Skeletal muscle satellite cell (primary cell): ENCODE measurements at regions not wholly inside any gene's neighbourhood (a gene's known extent, or its start where the extent isn't known, plus 50 kb on each side); places are given as distances from the start of the nearest gene placed in this dataset.

Experiments
- H3K27me3 ChIP-seq: 2 replicates; pipeline ENCODE4 v1.7.0; 2013; ENCODE audit warnings: low read length; ENCODE audit not compliant: control insufficient read depth, insufficient read depth
- H3K36me3 ChIP-seq: 2 replicates; pipeline ENCODE4 v1.7.0; 2013; ENCODE audit warnings: mild to moderate bottlenecking, control low read depth, low read length; ENCODE audit not compliant: insufficient read depth
- H3K4me1 ChIP-seq: 2 replicates; pipeline ENCODE4 v1.7.0; 2013; ENCODE audit warnings: low read length; ENCODE audit not compliant: control insufficient read depth, insufficient read depth
- H3K4me2 ChIP-seq: 2 replicates; pipeline ENCODE4 v1.7.0; 2013; ENCODE audit warnings: mild to moderate bottlenecking, low read length
- H3K4me3 ChIP-seq: 2 replicates; pipeline ENCODE4 v1.7.0; 2013; ENCODE audit warnings: low read length
- H3K9ac ChIP-seq: 2 replicates; pipeline ENCODE4 v1.7.0; 2013; ENCODE audit warnings: mild to moderate bottlenecking, low read depth, low read length, moderate library complexity
- H3K9me3 ChIP-seq: replicated peaks from 2 replicates; pipeline ENCODE4 v1.7.0; 2013; ENCODE audit warnings: mild to moderate bottlenecking, control low read depth, low read length

DNA sequence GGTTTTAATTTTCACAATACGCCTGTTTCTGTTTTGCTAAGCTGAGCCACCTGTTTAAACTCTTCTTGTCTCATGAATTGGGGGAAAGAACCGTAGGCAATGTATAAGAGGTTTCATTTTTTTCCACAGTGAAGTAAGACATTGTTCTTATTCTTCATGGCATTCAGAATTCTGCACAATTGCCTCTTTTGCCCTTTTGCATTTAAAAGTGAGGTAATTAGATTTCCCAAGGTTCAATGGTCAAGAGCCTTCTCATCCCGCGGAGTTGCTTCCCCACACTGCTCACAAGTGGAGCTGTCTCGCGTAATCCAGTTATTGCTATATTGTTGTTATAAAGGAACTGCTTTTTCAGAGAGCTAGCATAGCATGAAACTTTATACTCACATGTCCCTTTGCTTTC, 90.9 kb upstream of the SPRY1 start:
- Histone ChIP-seq H3K4me1 (peaks cover 3% of the 10 kb centered on the region), H3K9me3 (no peaks in the 10 kb centered on the region), H3K36me3 (no peaks in the 10 kb centered on the region)

DNA sequence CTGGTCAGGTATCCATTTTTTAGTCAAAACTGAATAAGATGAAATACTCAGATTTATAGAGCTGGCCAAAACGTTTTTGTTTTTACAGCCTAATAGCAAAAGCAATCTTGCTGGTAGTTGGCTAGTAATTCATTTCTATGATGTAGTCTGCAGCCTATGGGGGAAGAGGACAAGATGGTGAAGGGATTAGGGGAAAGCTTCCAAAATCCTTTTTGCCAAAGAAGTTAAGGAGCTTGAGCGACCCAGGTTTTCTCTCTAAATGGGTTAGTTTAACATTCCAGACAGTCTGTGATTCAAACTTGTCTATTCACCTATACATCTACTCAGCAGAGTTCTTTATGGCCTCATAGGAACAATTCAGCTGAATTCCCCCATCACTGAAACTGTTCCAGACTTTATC, 89.8 kb upstream of the SPRY1 start:
- H3K9ac ChIP-seq: no peak overlapping the region
- no peaks in the 10 kb centered on the region for H3K27me3 ChIP-seq
- H3K4me3 ChIP-seq: no peak overlapping the region
- no peaks in the 10 kb centered on the region for H3K36me3 ChIP-seq
- H3K4me1 ChIP-seq: peaks cover 3% of the 10 kb centered on the region
- H3K4me2 ChIP-seq: no peak overlapping the region
- no peaks in the 10 kb centered on the region for H3K9me3 ChIP-seq

More for the DNA sequence above, 90.9 kb upstream of the SPRY1 start:
- Histone ChIP-seq H3K9ac (no peak overlapping the region), H3K27me3 (no peaks in the 10 kb centered on the region), H3K4me2 (no peak overlapping the region), H3K4me3 (no peak overlapping the region)

DNA sequence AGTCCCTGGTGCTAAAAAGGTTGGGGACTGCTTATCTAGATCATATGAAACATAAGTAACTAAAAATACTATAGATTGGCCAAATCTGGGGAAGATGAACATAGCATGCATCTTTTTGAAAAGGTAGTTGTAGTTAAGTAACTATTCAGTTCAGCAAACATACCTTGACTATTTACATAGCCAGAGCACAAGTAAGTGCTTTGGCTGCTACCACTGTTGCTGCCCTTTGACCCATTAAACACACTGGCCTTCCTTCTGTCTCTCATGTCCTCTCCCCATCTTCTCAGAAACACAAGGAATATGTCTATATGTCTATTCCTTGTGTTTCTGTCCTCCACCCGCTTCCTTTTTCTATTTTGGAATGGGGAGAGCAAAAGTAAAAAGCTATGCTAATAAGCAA, 87.9 kb upstream of the SPRY1 start:
- no peak overlapping the region for H3K4me2 ChIP-seq
- H3K9ac ChIP-seq: no peak overlapping the region
- no peaks in the 10 kb centered on the region for H3K27me3 ChIP-seq
- H3K9me3 ChIP-seq: no peaks in the 10 kb centered on the region
- peaks cover 3% of the 10 kb centered on the region for H3K4me1 ChIP-seq
- H3K36me3 ChIP-seq: no peaks in the 10 kb centered on the region
- no peak overlapping the region for H3K4me3 ChIP-seq

DNA sequence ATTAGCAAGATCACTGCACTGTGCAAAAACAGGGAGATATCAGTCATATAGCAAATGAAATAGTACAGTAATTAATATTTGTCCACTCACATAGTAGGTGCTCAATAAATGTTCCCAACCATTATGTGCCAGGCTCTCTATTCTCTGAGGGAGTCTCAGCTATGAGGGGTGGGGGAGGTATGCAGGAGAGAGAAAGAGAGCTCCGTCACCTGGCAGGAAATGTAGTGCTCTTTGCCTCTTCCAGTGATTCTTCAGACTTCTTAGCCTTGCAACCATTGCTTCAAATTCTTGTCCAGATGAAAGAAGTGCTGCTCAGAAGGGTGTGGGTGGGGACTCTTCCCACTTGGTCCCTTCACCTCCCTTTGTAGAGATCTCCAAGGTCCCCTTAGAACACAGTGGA, 84.5 kb upstream of the SPRY1 start:
- no peaks in the 10 kb centered on the region for H3K9me3 ChIP-seq
- H3K27me3 ChIP-seq: no peaks in the 10 kb centered on the region
- H3K4me3 ChIP-seq: no peak overlapping the region
- no peaks in the 10 kb centered on the region for H3K4me1 ChIP-seq
- no peak overlapping the region for H3K9ac ChIP-seq
- H3K36me3 ChIP-seq: no peaks in the 10 kb centered on the region
- no peak overlapping the region for H3K4me2 ChIP-seq

DNA sequence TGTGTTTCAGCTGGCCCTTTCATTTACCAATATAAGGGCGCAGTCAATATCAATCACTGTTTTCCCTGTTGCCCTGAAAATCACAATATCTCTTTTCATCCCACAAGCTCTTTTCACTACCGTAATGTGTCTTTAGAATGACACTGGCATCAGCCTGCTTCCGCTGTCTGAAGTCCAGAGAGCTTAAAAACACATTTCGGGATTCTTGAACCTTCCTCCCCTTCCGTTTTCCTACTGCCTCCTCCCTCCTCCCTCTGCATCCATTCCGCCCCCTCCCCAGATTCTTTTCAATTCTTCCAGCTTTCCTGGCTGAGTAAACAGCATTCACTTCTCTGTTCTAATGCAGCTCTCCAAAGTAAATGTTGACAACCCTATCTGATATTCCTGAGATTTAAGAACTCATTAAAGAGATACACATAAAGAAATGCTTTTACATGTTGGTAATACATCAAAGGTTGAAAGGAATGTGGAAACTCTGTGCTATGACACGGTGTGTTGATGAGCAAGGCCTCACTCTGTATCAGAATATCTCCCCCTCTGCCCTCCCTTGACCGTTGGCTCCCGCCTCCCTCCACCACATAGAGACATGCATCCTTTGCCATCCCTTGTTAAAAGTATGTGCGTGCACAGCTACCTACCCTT, 83.5 kb upstream of the SPRY1 start:
- Histone ChIP-seq H3K9me3 (no peaks in the 10 kb centered on the region), H3K27me3 (no peaks in the 10 kb centered on the region), H3K4me3 (no peak overlapping the region), H3K4me2 (no peak overlapping the region), H3K4me1 (no peaks in the 10 kb centered on the region), H3K36me3 (no peaks in the 10 kb centered on the region), H3K9ac (no peak overlapping the region)

DNA sequence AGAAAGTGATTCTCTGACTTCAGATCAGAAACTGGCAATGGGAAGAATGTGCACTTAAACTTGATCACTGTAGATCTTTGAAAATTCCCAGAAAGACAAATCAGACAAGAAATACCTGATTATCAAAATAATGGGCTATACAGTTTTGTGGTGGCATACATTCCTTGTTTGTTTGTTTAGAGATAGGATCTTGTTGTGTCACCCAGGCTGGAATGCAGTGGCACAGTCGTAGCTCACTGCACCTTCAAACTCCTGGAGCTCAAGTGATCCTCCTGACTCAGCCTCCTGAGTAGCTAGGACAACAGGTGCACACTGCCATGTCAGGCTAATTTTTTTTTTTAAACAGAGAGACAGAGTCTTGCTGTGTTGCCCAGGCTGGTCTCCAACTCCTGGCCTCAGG, 81.0 kb upstream of the SPRY1 start:
- H3K27me3 ChIP-seq: no peaks in the 10 kb centered on the region
- H3K4me1 ChIP-seq: no peaks in the 10 kb centered on the region
- H3K9me3 ChIP-seq: no peaks in the 10 kb centered on the region
- H3K9ac ChIP-seq: no peak overlapping the region
- no peak overlapping the region for H3K4me3 ChIP-seq
- H3K4me2 ChIP-seq: no peak overlapping the region
- no peaks in the 10 kb centered on the region for H3K36me3 ChIP-seq

DNA sequence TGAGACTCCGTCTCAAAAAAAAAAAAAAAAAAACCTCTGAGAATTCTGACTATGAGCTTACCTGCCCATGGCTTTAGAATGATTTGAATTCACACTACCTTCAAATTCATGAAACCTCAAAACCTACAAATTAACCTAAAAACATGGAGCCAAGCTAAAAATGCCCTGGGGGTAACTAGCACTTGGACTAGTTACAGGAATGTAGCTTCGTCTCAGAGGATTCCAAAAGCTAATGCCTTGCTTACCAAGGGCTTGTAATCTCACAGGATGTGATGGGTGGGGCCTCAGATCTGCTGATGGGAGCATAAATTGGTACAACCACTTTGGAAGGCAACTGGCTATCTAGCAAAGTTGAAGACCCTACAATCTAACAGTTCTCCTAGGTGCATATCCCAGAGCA, 79.4 kb upstream of the SPRY1 start:
- Histone ChIP-seq H3K36me3 (no peaks in the 10 kb centered on the region), H3K4me1 (no peaks in the 10 kb centered on the region), H3K4me3 (no peak overlapping the region), H3K27me3 (no peaks in the 10 kb centered on the region), H3K9me3 (no peaks in the 10 kb centered on the region), H3K9ac (no peak overlapping the region), H3K4me2 (no peak overlapping the region)

DNA sequence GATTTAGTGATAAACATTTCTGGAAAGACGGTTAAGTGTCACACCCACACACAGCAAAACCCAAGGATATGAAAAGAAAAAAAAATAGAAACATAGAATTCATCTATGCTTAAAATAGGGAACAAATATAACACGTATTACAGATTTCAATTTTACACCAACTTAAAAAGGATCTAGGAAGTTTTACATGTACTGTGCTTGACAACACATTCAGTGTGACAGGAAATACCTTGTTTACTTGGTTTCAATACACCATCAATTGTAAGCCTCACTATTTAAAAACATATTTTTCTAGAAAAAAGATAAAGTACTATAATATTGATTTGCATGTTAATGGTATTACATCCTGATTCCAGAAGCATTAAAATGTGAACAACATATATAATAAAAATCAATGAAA, 77.0 kb upstream of the SPRY1 start:
- H3K4me2 ChIP-seq: no peak overlapping the region
- no peak overlapping the region for H3K9ac ChIP-seq
- no peaks in the 10 kb centered on the region for H3K36me3 ChIP-seq
- H3K9me3 ChIP-seq: no peaks in the 10 kb centered on the region
- H3K27me3 ChIP-seq: no peaks in the 10 kb centered on the region
- H3K4me1 ChIP-seq: no peaks in the 10 kb centered on the region
- H3K4me3 ChIP-seq: no peak overlapping the region

DNA sequence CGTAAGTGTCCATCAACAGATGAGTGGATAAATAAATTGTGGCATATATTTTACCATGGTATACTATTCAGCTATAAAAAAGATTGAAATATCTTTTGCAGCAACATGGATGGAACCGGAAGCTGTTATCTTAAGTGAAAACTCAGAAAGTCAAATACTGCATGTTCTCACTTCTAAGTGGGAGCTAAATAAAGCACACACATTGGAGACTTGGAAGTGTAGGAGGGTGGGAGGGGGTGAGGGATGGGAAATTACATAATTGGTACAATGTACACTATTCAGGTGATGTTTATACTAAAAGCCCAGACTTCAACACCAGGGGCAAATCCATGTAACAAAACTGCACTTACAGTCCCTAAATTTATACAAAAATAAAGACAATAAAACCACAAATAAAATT, 72.6 kb upstream of the SPRY1 start:
- Histone ChIP-seq H3K4me2 (no peak overlapping the region), H3K4me3 (no peak overlapping the region), H3K27me3 (no peaks in the 10 kb centered on the region), H3K36me3 (no peaks in the 10 kb centered on the region), H3K4me1 (no peaks in the 10 kb centered on the region), H3K9me3 (no peaks in the 10 kb centered on the region), H3K9ac (no peak overlapping the region)

DNA sequence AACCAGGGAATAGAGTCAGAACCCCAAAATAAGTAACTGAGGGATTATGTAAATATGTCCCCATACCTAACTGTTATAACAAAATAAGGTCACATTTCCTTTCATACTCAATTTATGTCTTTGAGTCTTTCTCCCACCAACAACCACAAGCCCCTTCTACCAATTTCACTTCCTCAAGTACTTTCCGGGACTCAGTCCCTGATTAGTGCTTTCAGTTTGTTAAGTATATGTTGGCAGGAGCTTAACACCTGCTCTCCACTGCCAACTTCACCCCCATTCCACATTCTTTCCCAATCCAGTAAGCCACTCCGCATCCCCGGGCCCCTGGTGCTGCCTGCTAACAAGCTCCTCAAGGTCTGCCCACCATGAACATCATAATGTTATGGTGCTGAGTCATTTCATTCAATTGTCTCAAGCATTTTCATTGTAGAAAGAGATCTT, 71.3 kb upstream of the SPRY1 start:
- no peaks in the 10 kb centered on the region for H3K4me1 ChIP-seq
- H3K9me3 ChIP-seq: no peaks in the 10 kb centered on the region
- H3K36me3 ChIP-seq: no peaks in the 10 kb centered on the region
- no peak overlapping the region for H3K4me3 ChIP-seq
- no peaks in the 10 kb centered on the region for H3K27me3 ChIP-seq
- H3K4me2 ChIP-seq: peak overlapping the region; percentile 22
- no peak overlapping the region for H3K9ac ChIP-seq

DNA sequence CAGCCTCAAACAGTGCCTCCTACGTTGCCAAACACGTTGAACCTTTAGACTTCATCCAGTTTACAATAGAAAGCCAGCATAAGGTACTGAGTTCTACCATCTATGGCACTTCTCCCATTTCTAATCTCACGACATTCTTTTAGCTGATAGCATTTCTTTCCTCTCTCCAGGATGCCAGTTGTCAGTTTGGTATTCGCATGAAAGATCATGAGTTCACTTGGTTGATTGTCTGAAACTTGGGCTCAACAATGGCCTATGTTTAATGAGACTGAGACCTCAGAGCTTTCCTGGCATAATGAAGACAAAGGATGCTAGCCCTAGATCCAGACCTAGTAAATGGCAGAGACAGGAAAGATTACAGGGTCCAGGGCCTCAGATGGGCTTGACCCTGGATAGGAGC, 69.2 kb upstream of the SPRY1 start:
- no peaks in the 10 kb centered on the region for H3K36me3 ChIP-seq
- no peak overlapping the region for H3K9ac ChIP-seq
- H3K9me3 ChIP-seq: no peaks in the 10 kb centered on the region
- no peak overlapping the region for H3K4me3 ChIP-seq
- no peaks in the 10 kb centered on the region for H3K27me3 ChIP-seq
- H3K4me2 ChIP-seq: no peak overlapping the region
- H3K4me1 ChIP-seq: no peaks in the 10 kb centered on the region

DNA sequence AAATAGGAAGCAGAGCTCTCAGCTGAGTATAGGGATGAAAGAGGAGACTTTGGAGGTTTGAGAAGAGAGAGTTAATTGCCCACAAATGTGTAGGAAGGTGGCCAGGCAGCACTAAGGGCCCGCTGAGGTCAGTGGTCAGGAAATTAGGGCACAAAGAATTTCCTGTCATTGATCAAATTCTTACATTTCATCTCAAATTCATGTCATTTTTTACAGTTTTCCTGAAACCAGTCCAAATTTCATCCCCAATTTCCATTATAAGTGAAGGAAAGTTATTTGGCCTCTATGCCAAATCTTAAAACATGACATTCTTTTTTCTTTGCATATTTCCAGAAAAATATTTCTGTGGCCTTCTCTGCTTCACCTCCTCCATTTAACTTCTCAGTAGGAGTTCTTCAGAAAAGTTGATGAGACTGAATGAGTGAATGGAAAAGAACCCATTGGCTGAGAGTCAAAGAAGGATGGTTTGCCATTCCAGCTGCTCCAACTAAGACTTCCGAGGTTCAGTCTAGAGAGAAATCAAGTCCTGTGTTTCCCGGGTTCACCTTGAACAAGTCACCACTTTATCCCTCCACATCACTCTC, 68.7 kb upstream of the SPRY1 start:
- Histone ChIP-seq H3K4me2 (no peak overlapping the region), H3K27me3 (no peaks in the 10 kb centered on the region), H3K4me1 (no peaks in the 10 kb centered on the region), H3K36me3 (no peaks in the 10 kb centered on the region), H3K9ac (no peak overlapping the region), H3K9me3 (no peaks in the 10 kb centered on the region), H3K4me3 (no peak overlapping the region)
